A673 (cell line): ENCODE measurements at regions not wholly inside any gene's neighbourhood (a gene's known extent, or its start where the extent isn't known, plus 50 kb on each side); places are given as distances from the start of the nearest gene placed in this dataset.

Experiments used
- EZH2 ChIP-seq: fragments of 200-600 bp; sonication (generic); IDR thresholded peaks from 2 replicates; pipeline ENCODE4 v1.6.1; 2017; ENCODE audit warnings: borderline replicate concordance, low read depth, mild to moderate bottlenecking, mixed read lengths, antibody characterized with exemption, low read length; ENCODE audit not compliant: poor library complexity, severe bottlenecking
- TF ChIP-seq, protein P1 (sequence below): fragments of 300-800, 200-600 bp; sonication (generic); conservative IDR thresholded peaks from 2 replicates; pipeline ENCODE4 v1.5.1; 2017; ENCODE audit warnings: low read depth, mild to moderate bottlenecking, antibody characterized with exemption, low read length, moderate library complexity, mixed read lengths

DNA sequence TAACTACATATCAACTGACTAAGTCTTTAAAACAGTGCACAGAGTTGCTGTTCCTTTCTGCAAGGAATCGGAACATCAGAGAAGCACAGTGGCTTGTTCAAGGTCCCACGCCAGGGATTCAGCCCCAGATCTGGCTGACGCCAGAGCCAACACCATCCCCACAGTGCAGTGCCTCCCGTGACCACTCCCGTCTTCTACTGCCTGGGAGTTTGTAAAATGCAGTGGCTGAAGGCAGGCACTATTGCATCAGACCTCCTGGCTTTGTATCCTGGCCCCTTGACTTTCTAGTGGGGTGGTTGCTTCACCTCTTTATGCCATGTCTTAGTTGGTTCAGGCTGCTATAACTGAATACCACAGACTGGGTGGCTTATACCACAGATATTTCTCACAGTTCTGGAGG is 131.0 kb downstream of the NSG2 start:
- TF ChIP-seq, protein P1, sequence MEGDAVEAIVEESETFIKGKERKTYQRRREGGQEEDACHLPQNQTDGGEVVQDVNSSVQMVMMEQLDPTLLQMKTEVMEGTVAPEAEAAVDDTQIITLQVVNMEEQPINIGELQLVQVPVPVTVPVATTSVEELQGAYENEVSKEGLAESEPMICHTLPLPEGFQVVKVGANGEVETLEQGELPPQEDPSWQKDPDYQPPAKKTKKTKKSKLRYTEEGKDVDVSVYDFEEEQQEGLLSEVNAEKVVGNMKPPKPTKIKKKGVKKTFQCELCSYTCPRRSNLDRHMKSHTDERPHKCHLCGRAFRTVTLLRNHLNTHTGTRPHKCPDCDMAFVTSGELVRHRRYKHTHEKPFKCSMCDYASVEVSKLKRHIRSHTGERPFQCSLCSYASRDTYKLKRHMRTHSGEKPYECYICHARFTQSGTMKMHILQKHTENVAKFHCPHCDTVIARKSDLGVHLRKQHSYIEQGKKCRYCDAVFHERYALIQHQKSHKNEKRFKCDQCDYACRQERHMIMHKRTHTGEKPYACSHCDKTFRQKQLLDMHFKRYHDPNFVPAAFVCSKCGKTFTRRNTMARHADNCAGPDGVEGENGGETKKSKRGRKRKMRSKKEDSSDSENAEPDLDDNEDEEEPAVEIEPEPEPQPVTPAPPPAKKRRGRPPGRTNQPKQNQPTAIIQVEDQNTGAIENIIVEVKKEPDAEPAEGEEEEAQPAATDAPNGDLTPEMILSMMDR: no peak
- TF ChIP-seq EZH2: no peak
